Fibroblast of lung (primary cell): ENCODE measurements at regions not wholly inside any gene's neighbourhood (a gene's known extent, or its start where the extent isn't known, plus 50 kb on each side); places are given as distances from the start of the nearest gene placed in this dataset.

Experiments used
- CTCF ChIP-seq, 2 donors: IDR thresholded peaks in 1 of 2; conservative IDR thresholded peaks in 1 of 2; 1 replicate in 1 of 2; 2 replicates in 1 of 2; pipeline ENCODE4 v1.5.1; 2011 to 2012; ENCODE audit warnings: low read length in 2 of 2, control low read depth in 1 of 2, inconsistent platforms in 1 of 2, low read depth in 1 of 2, mild to moderate bottlenecking in 1 of 2
- EZH2 ChIP-seq: IDR thresholded peaks from 2 replicates; pipeline ENCODE4 v1.5.1; 2012; ENCODE audit warnings: low read length, control low read depth, mild to moderate bottlenecking; ENCODE audit errors: missing control alignments

- no peak for TF ChIP-seq EZH2
- TF ChIP-seq CTCF (conservative IDR thresholded peaks at IDR 0.05 in 1 of 2, IDR thresholded peaks at IDR 0.05 in 1 of 2; ENCODE audit: low read depth in 1 of 2, low read length in 2 of 2) = no peak
Observed at GRCh38 chr13:107375701-107376340, 807.9 kb upstream of the ARGLU1 start.
